Left colon (tissue), 2 donors: ENCODE measurements at regions not wholly inside any gene's neighbourhood (a gene's known extent, or its start where the extent isn't known, plus 50 kb on each side); places are given as distances from the start of the nearest gene placed in this dataset.
A peak's percentile ranks its signal among the peaks of the same experiment; 100 is the strongest.

ENCODE experiments used
- ATAC-seq: fragments of 200-7000 bp; cut with Tn5 transposase; one replicate; pipeline ENCODE4 v1.9.1; 2020; ENCODE audit warnings: mild to moderate bottlenecking, moderate library complexity
- DNase-seq, 2 donors: peaks; one replicate each; pipeline ENCODE4 v3.0.0-alpha.2; 2020
- intact Hi-C, 2 donors: fragments of 100-400 bp; cut with DNase I in 1 of 2; cut with micrococcal nuclease in 1 of 2; formaldehyde crosslinking; loops; one replicate each; pipeline versions ENCODE4 v1.11.2 to v1.14.0; 2022; cut with DNase I, micrococcal nuclease
- donor health status: DM: no; HTN: no; CAD: no.
- donor health status: DM: yes; HTN: yes; CAD: no.

DNA sequence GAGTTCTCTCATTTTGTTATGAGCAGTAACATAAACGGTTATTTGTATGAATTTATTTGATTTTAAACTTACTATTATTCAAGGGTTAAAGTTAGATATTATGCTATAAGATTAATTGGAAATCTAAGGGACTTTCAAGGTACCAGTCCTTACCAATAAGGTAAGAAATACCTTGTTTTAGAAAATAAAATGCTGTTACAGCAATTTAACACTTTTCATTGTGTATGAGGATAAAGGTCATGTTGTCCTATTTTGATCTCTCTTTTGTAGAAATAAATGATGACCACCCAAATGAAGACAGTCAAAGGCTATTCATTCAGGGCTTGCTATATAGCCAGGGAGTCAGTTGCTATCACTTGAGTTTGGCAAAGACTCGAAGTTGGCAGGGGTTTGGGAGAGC lies 1185.9 kb upstream of the GOT2 start:
- intact Hi-C loops: no loop called here
- no peak for DNase-seq

DNA sequence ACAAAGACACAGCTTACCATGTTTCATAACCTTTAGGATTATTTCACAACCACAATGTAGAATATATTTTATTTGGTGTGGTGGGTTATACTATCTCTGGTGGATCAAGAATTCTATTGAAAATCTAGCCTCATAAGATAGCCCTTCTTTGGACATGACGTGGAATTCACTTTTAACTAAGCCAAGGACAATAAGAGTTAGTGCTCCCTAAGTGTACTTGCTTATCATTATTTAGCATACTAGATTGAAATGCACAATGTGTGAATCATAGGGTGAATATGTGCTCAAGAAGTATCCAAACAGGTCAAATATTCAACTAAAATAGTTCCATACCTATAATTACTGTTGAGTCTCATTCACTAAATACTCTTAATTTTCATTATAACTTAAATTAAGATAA lies 1179.5 kb upstream of the GOT2 start:
- intact Hi-C loops: no loop called here
- no peak for DNase-seq
- no peak for ATAC-seq

More for the DNA sequence above, 1185.9 kb upstream of the GOT2 start:
- no peak for ATAC-seq

GRCh38 chr16:59909262-59909661 lies 1175.1 kb upstream of the GOT2 start:
- ATAC-seq (no peak), DNase-seq (no peak)
- intact Hi-C loops: no loop called here

DNA sequence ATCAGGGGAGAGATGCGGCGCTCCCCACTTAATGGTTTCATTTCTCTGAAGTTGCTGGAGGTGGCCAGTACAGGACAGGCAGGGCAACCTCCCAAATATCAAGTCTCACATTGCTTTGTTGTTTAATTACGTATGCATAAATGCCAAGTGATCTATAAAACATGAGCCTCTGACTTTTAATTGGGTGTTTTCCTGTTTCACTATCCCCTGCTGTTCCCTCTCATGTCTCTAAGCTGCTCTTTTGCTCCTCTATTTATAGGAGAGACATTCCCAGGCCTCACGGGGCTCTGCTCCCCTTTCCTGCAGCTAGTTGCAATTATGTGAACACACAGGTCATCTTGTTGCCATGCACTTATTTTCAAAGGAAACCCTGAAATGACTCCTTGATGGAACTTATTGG lies 1173.5 kb upstream of the GOT2 start:
- DNase-seq (no peak), ATAC-seq (no peak)
- intact Hi-C loops: no loop called here

DNA sequence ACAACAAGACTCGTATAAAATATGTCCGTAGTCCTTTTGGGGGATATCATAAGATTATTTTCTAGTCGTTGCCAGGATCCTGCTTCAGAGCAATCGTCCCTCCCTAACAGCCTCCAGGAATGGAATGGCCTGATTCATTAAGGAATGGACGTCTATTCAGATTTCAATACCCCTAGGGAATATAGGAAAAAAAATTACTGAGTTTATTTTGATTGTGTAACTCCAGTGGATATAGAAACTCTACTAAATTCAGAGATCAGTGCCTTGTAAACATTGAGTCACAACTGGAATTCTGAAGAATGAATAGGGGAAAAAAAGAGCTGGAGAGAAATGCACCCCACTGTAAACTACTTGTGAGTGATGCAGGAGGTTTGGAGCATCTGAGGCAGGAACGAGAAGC lies 1171.5 kb upstream of the GOT2 start:
- ATAC-seq (no peak), DNase-seq (no peak)
- intact Hi-C loops: no loop called here

DNA sequence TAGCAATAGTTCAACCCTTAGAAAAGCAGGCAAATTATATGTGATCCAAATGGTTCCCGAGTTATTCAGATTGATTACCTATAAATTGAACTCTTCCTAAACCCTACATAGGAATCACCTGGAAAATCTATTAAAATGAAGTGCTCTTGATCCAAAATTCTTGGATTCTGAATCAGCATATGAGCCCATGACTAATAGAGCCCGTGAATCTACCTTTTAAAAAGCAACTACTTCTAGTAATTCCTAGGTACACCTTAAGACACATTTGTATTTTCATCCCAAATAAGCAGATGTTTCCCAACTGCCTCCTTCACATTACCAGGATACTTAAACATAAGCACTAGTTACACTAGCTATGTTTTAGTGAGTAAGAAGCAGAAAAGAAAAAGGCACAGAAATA lies 1171.0 kb upstream of the GOT2 start:
- ATAC-seq: no peak
- no peak for DNase-seq
- intact Hi-C loops: no loop called here

GRCh38 chr16:59899940-59900339 lies 1165.8 kb upstream of the GOT2 start:
- ATAC-seq (no peak), DNase-seq (no peak)
- intact Hi-C loops: no loop called here

- DNase-seq (no peak), ATAC-seq (no peak)
Observed at GRCh38 chr16:59892376-59892775, 1158.3 kb upstream of the GOT2 start.

GRCh38 chr16:59887856-59888255 lies 1153.7 kb upstream of the GOT2 start:
- intact Hi-C loops: no loop called here
- DNase-seq: no peak
- ATAC-seq: no peak

More at GRCh38 chr16:59892376-59892775, 1158.3 kb upstream of the GOT2 start:
- intact Hi-C loops: no loop called here

- intact Hi-C loops: no loop called here
- DNase-seq: peak in 1 of 2 donors; percentile 7
- no peak for ATAC-seq
Observed at GRCh38 chr16:59886021-59886420, 1151.9 kb upstream of the GOT2 start.

- intact Hi-C loops: no loop called here
- DNase-seq (no peak), ATAC-seq (no peak)
Observed at GRCh38 chr16:59881376-59881775, 1147.3 kb upstream of the GOT2 start.

GRCh38 chr16:59880611-59881010 lies 1146.5 kb upstream of the GOT2 start:
- intact Hi-C loops: no loop called here
- DNase-seq (no peak), ATAC-seq (no peak)

GRCh38 chr16:59878999-59879398 lies 1144.9 kb upstream of the GOT2 start:
- no peak for ATAC-seq
- intact Hi-C loops: no loop called here

DNA sequence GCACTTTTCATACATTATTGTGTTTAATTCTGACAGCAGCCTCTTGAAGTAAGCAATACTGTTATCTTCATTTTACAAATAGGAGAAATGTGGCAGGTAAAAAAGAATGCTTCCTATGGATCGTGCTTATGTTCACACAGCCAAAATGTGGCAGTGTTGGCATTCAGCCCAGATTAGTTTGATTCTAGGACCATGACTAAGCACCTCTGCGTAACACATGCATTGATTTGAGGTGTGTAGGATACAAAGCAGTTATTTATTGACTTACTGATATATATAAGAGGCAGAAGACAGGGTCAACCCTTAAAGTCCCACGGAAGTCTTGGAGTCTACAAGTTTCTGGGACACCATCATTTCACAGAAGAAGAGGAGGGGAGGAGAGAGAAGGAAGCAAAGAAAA lies 1144.4 kb upstream of the GOT2 start:
- no peak for DNase-seq
- intact Hi-C loops: no loop called here
- ATAC-seq: no peak

More at GRCh38 chr16:59878999-59879398, 1144.9 kb upstream of the GOT2 start:
- DNase-seq: no peak

DNA sequence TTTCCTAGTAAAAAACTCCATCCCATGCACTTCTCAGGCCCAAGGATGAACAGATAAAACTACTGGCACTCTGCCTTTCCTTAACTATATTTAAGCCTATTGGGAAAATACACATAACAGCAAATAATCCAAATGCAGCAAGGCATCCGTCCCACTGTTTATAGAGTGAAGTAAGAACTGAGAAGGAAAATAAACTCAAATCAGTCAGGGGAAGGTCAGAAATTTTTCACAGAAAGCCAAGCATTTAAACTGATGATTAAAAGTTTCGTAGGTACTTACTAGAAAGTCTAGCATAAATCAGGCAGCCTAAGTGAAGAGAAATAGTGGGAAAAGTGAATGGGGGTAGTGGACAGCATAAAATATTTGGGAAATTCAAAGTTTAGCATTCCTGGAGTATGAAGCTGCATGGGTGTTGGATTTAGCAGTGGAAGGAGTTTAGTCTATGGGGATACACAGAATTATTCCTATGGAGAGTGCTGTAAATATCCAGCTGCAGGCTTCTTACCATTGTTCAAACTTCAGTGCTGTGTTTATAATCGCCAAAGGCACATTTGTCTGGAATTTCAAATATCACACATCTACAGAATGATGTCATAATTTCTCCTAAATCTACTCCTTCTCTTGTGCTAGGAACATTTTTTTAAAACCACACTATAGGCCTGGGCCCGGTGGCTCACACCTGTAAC lies 1131.0 kb upstream of the GOT2 start:
- DNase-seq: no peak
- no peak for ATAC-seq
- intact Hi-C loops: no loop called here

DNA sequence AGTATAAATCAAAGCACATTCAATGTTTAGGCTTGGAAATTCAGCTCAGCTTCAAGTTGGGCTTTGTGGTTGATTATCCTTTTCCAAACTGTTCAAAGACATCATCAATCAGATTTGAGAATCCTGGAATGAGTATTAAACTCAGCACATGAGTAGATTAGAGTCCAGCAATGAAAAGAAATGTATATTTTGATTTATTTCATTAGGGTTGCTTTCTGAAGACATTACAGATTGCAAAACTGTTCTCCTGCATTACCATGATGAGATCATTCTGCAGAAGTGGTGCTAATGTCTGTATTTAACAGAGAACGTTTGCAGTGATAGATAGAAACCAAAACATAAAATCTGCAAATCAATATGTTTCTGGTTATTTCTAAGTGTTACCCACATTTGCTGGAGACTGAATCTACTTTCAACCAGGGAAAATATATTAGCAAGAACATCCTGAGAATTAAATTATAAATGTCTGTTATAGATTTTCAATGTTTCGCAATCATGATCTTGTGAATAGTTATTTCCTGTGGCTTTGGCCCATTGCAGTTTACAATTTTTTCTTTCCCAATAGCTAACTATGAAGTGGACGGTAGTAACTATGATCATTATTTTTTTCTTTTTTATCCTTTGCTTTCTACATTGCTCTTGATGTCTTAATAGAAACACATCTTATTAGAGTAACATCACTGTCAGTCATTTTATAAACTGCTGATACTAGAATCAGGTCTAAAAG lies 1125.7 kb upstream of the GOT2 start:
- DNase-seq: no peak
- intact Hi-C loops: no loop called here
- no peak for ATAC-seq

DNA sequence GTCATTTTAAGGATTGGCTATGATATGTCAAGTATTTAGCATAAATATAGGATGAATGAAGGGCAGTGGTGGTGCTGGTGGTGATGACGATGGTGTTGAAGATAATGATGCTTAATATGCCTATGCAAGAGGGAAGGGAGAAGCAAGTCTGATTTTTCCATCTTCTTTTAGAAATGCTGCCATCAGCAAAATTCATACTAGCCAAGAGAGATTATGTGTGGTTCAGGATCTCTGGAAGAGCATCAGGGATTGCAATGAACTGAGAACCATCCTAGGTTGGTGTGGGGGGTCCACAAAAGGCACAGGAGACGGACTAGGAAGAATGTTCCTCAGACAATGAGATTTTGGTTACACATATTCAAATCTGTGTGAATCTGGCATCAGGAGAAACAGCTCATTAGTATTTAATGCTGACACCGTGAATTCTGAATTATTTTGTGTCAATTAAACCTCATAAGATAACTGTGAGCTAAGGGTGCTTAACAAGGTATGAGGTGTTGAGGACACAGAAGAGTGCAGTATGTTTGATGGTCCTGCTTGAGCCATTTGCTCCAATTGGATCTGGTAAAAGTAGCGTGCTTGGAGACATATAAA lies 1120.8 kb upstream of the GOT2 start:
- intact Hi-C loops: no loop called here
- ATAC-seq (no peak), DNase-seq (no peak)

- no peak for DNase-seq
- intact Hi-C loops: no loop called here
- ATAC-seq: no peak
Observed at GRCh38 chr16:59849716-59850115, 1115.6 kb upstream of the GOT2 start.

GRCh38 chr16:59848296-59848695 lies 1114.2 kb upstream of the GOT2 start:
- intact Hi-C loops: no loop called here
- DNase-seq: no peak
- ATAC-seq: no peak

- DNase-seq (no peak), ATAC-seq (no peak)
- intact Hi-C loops: no loop called here
Observed at GRCh38 chr16:59840169-59840568, 1106.1 kb upstream of the GOT2 start.
